K562 (cell line): ENCODE measurements at regions not wholly inside any gene's neighbourhood (a gene's known extent, or its start where the extent isn't known, plus 50 kb on each side); places are given as distances from the start of the nearest gene placed in this dataset.

Experiments
- ATAC-seq: fragments of 200-7000 bp; cut with Tn5 transposase; 3 replicates; pipeline ENCODE4 v1.9.1; 2020; ENCODE audit warnings: moderate library complexity
- BruUV-seq: library from RNA; stranded (reverse); fragments of 400-500 nt; replicated peaks from 2 replicates; lab custom pipeline; 2021; lab: Mats Ljungman, UMichigan
- CTCF ChIA-PET: fragments of 300-600 bp; formaldehyde crosslinking; extraction: SDS; loops from one replicate; lab custom pipeline; 2021; ENCODE audit warnings: low intra/inter-chr PET ratio; lab: Yijun Ruan, JAX
- POLR2A ChIA-PET: fragments of 300-600, 350-650 bp; sonication (Branson Sonifier 250); formaldehyde crosslinking; extraction: SDS; loops from one replicate; lab custom pipeline; 2021; ENCODE audit warnings: antibody characterized with exemption, inconsistent platforms; lab: Yijun Ruan, JAX
- DNase-seq, 4 experiments: peaks; one replicate each; pipeline versions ENCODE4 v3.0.0 to v3.0.0-alpha.2; 2011 to 2018; ENCODE audit warnings: low spot score in 3 of 4, mixed read lengths in 3 of 4; ENCODE audit errors: extremely low read depth in 1 of 4
- FAIRE-seq: peaks from 2 replicates; lab custom pipeline; 2011; peaks lifted over from hg19 to GRCh38; lab: Jason Lieb, UNC
- H2AFZ ChIP-seq: 2 replicates; pipeline ENCODE4 v1.6.0; 2011; ENCODE audit warnings: low read depth, low read length, control low read depth, inconsistent platforms
- H3K27ac ChIP-seq: fragments of 200-600 bp; 3 replicates; pipeline ENCODE4 v1.8.0; 2011; ENCODE audit warnings: low read depth, mild to moderate bottlenecking, control low read depth, inconsistent platforms, low read length, moderate library complexity, mixed read lengths; ENCODE audit errors: extremely low read depth
- H3K27me3 ChIP-seq, 2 experiments: fragments of 300-600 bp in 1 of 2; 2 replicates in 1 of 2; 3 replicates in 1 of 2; pipeline versions ENCODE4 v1.6.0 to v1.8.0; 2011; ENCODE audit warnings: inconsistent platforms in 2 of 2, low read length in 2 of 2, mild to moderate bottlenecking in 1 of 2, mixed read lengths in 1 of 2, moderate library complexity in 1 of 2; ENCODE audit not compliant: control insufficient read depth in 2 of 2, insufficient read depth in 2 of 2
- H3K36me3 ChIP-seq: fragments of 300-600 bp; 3 replicates; pipeline ENCODE4 v1.8.0; 2011; ENCODE audit warnings: mild to moderate bottlenecking, low read length, inconsistent platforms; ENCODE audit not compliant: control insufficient read depth, insufficient read depth
- H3K4me1 ChIP-seq, 2 experiments: fragments of 200-600 bp in 1 of 2; replicated peaks in 1 of 2; 2 replicates in 1 of 2; 3 replicates in 1 of 2; pipeline versions ENCODE4 v1.5.1 to v1.8.0; 2011; ENCODE audit warnings: inconsistent platforms in 2 of 2, low read length in 2 of 2, mild to moderate bottlenecking in 1 of 2, mixed read lengths in 1 of 2, moderate library complexity in 1 of 2; ENCODE audit not compliant: control insufficient read depth in 2 of 2, insufficient read depth in 2 of 2
- H3K4me2 ChIP-seq: 2 replicates; pipeline ENCODE4 v1.6.1; 2011; ENCODE audit warnings: low read length, control low read depth, inconsistent platforms, mixed read lengths; ENCODE audit not compliant: insufficient read depth
- H3K4me3 ChIP-seq: fragments of 200-600 bp; sonication (generic), shearing (Covaris generic); 2 replicates; pipeline ENCODE4 v1.5.1; 2016; ENCODE audit warnings: control low read depth, inconsistent platforms
- H3K79me2 ChIP-seq: fragments of 200-600 bp; 3 replicates; pipeline ENCODE4 v1.8.0; 2011; ENCODE audit warnings: low read length, inconsistent platforms; ENCODE audit not compliant: control insufficient read depth, insufficient read depth
- H3K9ac ChIP-seq, 2 experiments: 2 replicates each; pipeline versions ENCODE4 v1.6.0 to v1.6.1; 2011; ENCODE audit warnings: low read depth in 2 of 2, low read length in 2 of 2, control low read depth in 1 of 2, inconsistent platforms in 1 of 2, mild to moderate bottlenecking in 1 of 2, mixed read lengths in 1 of 2; ENCODE audit not compliant: insufficient read depth in 1 of 2
- H3K9me1 ChIP-seq: one replicate; pipeline ENCODE4 v1.6.0; 2011; ENCODE audit warnings: inconsistent platforms, mild to moderate bottlenecking, low read length, moderate library complexity; ENCODE audit not compliant: control insufficient read depth, insufficient read depth
- H3K9me3 ChIP-seq: replicated peaks from 2 replicates; pipeline ENCODE4 v1.5.1; 2011; ENCODE audit warnings: low read depth, low read length, inconsistent platforms; ENCODE audit not compliant: control insufficient read depth, insufficient read depth
- H4K20me1 ChIP-seq: replicated peaks from 2 replicates; pipeline ENCODE4 v1.6.1; 2011; ENCODE audit warnings: low read length, inconsistent platforms, mixed read lengths; ENCODE audit not compliant: control insufficient read depth, insufficient read depth
- GATAD2A ChIP-seq: fragments of 450-650 bp; IDR thresholded peaks from 2 replicates; pipeline ENCODE4 v1.6.1; 2017
- MGA ChIP-seq: fragments of 450-650 bp; IDR thresholded peaks from 2 replicates; pipeline ENCODE4 v1.6.1; 2016; ENCODE audit warnings: mild to moderate bottlenecking, moderate library complexity
- NFE2L1 ChIP-seq: fragments of 450-650 bp; IDR thresholded peaks from 2 replicates; pipeline ENCODE4 v1.6.1; 2016; ENCODE audit warnings: missing genetic modification characterization, low read depth, mild to moderate bottlenecking, missing compliant biosample characterization, moderate library complexity, borderline replicate concordance
- NFXL1 ChIP-seq: fragments of 450-650 bp; formaldehyde crosslinking; IDR thresholded peaks from 2 replicates; pipeline ENCODE4 v1.4.0; 2021; ENCODE audit warnings: mild to moderate bottlenecking
- TAF9B ChIP-seq: fragments of 450-650 bp; IDR thresholded peaks from 2 replicates; pipeline ENCODE4 v1.6.1; 2018; ENCODE audit warnings: mild to moderate bottlenecking; ENCODE audit not compliant: partially characterized antibody
- WGBS: fragments of 100-300 bp; shearing (Covaris generic); methylation state at CpG from one replicate; pipeline ENCODE4 v1.1.6; 2016; ENCODE audit warnings: low coverage, mixed read lengths; ENCODE audit not compliant: insufficient coverage; ENCODE audit errors: missing lambda C conversion rate; 5-methylcytosine and 5-hydroxymethylcytosine counted together
- in situ Hi-C: fragments of 300-500 bp; cut with MboI; formaldehyde crosslinking; loops from 4 replicates; pipeline ENCODE4 v1.15.0; 2018; ENCODE audit warnings: inconsistent platforms, mixed read lengths
- intact Hi-C: fragments of 100-400 bp; cut with micrococcal nuclease; formaldehyde crosslinking; loops from 2 replicates; pipeline ENCODE4 v1.14.2; 2022

GRCh38 chr4:35879479-35879878, 364.8 kb downstream of the ARAP2 start:
- Histone ChIP-seq H3K4me2 (no peak overlapping the region), H3K9me1 (no peaks in the 10 kb centered on the region), H4K20me1 (no peaks in the 10 kb centered on the region), H3K4me1 (no peaks in the 10 kb centered on the region), H3K27ac (no peak overlapping the region), H3K9ac (no peak overlapping the region), H3K27me3 (no peaks in the 10 kb centered on the region), H3K4me3 (no peak overlapping the region), H3K36me3 (no peaks in the 10 kb centered on the region), H3K9me3 (no peaks in the 10 kb centered on the region), H3K79me2 (no peaks in the 10 kb centered on the region), H2AFZ (no peak overlapping the region)
- ChIA-PET POLR2A (no interaction called here), CTCF (no interaction called here)
- ATAC-seq (no peak), DNase-seq (no peak), FAIRE-seq (no peak)
- TF ChIP-seq TAF9B: no peak
- TF ChIP-seq MGA: no peak
- TF ChIP-seq NFXL1: no peak
- TF ChIP-seq GATAD2A: no peak
- no peak for TF ChIP-seq NFE2L1 (tag)
- in situ Hi-C loops (no loop called here), intact Hi-C loops (no loop called here)
- WGBS: 0% methylated on average over 6 of the region's 6 CpGs
- BruUV-seq: no TSS peak
